Activated naive CD4-positive, alpha-beta T cell treated with anti-CD3 and anti-CD28 coated beads, Interleukin-2, amount 50 U/mL, for 16 hours (primary cell): ENCODE measurements at regions not wholly inside any gene's neighbourhood (a gene's known extent, or its start where the extent isn't known, plus 50 kb on each side); places are given as distances from the start of the nearest gene placed in this dataset.

Source experiments
- DNase-seq: peaks from one replicate; pipeline ENCODE4 v3.0.0-alpha.2; 2020

DNA sequence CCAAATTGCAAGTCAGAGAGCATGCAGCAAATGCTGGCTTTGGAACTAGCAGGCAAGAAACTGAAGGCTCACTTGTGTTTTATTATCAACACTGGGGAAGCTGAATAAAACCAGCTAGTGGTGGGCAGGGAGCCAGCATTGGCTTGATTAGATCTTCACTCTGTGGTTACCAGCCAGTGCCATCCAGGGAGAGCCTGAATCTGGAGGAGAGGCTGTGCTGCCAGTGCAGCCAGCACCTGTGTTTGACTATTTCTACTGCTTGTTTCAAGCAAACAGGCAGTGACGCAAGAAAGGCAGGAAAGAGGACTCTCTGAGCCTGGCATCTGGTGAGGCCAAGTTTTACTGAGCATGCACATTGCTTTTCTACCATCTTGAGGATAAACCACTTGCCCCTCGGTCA, 247.0 kb downstream of the PHLDA1 start:
- no peak for DNase-seq

DNA sequence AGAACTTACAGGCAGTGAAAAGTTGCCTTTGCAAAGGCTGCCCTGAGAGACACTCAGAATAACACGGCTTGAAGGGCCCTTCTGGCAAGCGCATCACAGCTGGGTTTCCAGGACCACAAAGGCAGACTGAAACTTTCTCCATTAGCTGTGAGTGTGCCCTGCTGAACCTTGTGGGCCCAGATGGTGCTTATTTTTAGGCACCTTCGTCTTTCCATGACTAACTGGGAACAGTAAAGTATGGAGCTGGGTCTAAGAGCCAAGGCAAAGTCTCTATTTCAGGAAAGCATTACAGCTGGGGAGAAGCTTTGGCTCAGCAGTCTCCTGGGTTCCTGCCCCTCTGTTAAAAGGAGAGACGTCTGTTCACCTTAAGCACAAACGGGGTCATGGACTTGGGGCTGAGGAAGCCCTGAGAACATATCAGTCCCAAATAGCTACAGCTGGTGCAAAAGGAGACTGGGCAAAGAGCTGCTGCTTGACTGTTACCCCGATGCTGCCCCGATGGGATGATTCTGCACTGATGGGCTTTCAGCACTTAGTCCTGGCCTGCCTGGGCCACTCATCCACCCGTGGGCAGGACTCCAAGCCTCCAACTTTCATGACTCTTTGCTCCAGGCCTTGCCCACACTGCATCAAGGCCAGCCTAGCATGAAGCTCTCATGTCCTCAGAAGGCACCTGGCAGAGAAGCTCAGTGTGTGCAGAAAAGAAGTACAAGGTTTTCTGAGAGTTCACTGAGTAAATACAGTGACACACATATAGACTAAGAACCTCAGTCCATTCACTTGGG, 248.3 kb downstream of the PHLDA1 start:
- no peak for DNase-seq

DNA sequence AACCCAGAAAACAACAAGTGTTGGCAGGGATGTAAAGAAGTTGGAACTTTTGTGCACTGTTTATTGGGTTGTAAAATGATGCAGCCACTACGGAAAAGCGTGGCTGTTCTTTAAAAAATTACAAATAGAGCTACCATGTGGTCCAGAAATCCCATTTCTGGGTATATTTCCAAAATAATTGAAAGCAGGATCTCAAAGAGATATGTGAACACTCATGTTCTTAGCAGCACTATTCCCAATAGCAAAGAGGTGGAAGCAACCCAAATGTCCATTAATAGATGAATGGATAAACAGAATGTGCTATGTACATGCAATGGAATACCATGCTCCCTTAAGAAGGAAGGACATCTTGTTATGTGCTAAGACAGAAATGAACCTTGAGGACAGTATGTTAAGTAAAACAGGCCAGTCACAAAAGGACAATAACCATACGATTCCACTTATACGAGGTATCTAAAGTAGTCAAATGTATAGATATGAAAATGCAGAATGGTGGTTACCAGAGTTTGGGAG, 249.5 kb downstream of the PHLDA1 start:
- no peak for DNase-seq

DNA sequence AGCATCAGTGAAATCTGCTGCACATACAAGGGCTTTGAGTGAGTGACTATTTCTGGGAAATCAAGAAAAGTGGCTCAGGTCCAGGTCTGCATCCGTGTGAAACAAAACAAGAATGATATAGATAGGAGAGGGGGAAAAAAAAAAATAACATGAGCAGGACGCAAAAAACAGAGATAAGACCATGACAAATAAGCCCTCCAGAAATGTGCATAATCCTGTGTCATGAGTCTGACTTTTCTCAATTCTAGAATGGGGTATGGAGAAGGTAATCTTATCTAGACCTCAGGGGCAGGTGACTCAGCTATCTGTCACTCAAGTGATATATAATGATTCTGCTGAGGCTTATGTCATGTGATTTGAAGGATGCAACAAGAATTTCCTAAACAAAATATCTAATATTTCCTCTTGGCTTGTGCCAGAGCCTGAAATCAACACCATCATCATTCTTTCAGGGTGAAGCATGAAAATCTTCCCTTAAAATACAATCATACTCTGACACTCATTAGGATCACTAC, 250.0 kb downstream of the PHLDA1 start:
- DNase-seq: no peak

DNA sequence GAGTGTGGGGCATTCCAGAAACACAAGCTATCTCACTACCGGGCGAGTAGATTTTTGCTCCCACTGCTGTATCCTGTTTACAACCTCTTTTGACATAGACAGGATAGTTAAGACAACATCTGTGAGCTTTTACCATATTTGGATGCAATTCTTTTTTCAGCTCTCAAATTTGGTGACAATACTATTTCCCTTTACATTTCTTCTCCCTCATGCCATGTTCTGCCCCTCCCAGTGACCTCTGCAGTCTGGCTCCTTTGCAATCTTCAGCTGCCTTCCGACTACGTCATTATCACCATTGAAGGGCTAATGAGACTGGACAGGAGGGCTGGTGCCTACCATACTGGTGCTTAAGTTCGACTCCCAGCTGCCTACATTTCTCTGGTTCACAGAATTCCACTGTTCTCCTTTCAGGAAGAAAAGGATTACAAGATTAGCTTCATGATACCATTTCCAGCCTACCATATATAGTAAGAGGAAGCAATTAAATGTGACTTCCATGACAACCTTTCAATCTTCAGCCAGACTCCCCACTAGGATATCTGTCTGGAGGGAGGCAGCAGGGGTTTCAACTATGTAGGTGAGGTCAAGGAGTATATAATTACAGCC, 251.6 kb downstream of the PHLDA1 start:
- no peak for DNase-seq

DNA sequence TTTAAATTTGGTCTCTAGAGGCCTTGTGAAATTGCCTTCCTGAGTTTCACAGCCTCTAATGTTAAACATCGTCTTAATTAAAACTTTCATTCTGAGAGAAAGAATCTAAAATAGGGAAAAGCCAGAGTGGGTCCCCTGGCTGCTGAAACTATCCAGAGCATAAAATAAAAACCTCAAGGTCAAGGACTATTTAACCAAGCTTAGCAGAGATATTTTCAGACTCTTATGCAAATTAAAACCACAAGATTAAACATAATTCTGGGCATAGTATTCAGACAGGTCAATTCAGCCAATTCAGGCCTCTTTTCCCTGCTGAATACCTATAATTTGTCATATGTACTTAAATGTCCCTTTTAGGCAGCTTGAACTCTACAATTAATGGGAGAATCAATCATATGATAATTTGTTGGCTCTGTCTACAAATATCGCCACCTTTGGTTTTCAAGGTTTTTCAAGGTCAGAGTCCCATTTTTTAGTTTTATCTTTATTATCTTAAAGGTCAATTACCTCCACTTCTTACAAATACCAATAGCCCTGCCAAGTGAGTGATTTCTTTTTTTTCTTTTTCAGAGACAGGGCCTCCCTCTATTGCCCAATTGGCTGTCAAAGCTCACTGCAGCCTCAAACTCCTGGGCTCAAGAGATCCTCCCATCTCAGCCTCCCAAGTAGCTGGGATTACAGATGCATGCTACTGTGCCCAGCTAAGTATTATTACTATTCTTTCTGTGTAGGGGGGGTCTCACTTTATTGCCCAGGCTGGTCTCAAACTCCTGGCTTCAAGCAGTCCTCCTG, 257.1 kb downstream of the PHLDA1 start:
- no peak for DNase-seq

DNA sequence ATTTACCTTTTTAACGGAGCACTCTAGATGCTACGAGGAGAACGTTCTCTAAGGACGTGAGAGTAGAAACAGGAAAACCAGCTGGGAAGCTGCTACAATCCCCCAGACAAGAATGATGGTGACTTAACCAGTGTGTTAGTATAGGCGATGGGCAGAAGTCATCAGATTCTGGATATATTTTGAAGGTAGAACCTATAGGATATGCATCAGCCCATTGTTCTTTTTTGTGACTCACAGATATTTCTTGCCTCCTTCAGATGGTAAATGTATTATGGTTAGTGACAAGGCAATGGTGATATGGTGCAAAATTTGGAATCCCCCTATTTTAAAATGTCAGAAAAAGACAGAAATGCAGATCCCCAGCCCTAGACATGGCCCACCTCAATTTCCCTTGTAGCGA, 258.2 kb downstream of the PHLDA1 start:
- DNase-seq: no peak

DNA sequence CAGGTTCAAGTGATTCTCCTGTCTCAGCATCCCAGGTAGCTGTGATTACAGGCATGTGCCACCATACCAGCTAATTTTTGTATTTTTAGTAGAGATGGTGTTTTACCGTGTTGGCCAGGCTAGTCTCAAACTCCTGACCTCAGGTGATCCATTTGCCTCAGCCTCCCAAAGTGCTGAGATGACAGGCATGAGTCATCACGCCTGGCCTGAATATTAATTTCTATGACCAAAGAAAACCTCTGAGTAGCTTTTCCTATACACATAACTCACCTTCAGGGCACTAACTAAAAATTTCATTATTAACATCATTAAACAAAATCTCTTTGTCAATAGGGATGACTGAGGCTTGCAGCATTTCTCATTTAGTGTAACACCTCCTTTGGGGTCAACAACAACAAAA, 259.6 kb upstream of the KRR1 start:
- no peak for DNase-seq

DNA sequence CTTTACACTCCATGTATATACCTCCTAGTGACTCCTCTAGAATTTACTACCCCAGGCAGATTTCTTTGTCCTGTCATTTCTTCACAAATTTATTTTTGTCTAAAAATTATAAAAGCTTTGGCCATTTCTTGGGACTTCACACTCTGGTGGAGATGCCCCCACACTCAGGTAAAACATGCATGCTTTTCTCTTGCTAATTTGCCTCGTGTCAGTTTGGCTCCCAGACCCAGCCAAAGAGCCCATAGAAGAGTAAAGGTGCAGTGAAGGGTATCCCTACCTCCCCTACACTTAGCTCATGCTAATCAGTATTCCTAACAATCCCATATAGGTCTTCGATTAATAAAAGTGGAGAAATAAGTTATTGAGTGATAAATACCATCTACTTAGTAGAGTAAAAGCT, 256.5 kb upstream of the KRR1 start:
- DNase-seq: no peak

DNA sequence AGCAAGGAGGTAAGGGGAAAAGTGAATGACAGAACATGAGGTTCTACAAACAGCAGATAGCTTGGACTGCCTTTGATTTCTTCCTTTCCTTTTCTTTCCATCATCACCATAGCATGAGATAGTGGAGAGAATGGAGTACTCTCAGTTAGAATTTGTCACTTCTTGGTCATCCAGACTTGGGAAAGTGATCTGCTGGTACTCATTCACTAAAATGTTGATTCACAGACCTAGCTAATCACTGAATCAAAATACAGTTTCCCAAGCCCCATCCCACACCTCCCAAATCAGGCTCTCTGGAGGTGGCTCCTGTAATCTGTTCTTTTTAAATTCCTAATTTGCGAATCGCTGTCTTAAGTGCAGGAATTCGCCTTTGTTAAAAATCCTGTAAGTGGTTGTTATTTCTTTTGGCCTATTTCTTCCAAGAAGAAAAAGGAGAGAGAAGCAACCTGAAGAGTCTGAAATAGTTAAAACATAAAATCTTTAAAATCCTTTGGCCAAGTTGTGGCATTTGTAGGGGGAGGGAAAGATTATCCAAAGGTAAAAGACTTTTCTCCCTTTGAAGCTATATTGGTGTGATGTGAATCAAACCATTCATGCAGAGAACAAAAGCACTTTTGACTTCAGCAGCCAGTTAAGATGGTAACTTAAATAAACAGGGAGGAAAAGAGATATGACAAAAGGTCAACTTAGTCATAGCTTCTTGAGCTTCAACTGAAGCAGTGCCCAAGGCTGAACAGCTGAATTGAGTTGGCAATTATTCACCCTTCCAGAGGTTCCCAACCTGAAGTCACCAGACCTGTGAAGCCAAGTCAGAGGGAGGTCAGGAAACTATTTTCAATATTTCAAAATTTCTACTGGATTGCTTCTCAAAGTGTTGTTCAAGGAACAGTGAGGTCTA, 255.1 kb upstream of the KRR1 start:
- DNase-seq: no peak

DNA sequence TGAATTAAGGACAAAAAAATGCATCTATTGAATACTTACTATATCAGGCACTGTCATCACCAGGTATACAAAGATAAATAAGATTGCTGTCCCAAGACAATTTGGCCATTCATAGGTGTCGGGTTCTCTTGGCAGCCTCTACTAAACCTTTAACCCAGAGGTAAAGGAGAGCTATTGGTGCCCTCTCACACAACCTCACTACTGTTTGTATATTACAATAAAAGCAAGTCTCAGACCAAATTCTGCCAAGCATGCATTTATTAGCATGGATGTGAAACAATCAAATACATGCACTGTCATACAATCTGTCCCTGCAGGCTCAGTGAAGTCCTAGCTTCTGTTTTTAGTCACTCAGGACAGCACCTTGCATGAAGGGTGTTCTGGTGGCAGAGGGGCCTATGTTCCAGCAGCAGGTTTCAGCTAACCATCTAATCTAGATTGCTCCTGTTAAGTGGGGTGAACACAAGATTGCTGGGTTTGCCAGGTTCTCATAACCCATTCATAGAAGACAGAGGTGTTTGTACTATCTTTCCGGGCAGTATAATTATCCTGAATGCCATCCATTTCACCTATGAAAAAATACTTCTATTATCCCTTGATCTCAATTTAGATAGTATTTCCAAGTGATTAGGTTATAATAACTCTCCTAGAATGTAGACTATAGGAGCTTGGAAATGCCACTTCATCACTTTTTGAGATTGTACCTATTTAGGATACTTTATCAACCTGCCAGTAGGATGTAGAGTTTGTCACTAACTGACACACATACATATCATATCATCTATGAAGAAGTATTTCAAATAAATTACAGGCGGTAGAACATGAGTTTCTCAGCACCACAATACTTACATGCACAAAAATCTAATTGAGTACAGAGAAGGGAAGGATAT, 254.0 kb upstream of the KRR1 start:
- DNase-seq: no peak

DNA sequence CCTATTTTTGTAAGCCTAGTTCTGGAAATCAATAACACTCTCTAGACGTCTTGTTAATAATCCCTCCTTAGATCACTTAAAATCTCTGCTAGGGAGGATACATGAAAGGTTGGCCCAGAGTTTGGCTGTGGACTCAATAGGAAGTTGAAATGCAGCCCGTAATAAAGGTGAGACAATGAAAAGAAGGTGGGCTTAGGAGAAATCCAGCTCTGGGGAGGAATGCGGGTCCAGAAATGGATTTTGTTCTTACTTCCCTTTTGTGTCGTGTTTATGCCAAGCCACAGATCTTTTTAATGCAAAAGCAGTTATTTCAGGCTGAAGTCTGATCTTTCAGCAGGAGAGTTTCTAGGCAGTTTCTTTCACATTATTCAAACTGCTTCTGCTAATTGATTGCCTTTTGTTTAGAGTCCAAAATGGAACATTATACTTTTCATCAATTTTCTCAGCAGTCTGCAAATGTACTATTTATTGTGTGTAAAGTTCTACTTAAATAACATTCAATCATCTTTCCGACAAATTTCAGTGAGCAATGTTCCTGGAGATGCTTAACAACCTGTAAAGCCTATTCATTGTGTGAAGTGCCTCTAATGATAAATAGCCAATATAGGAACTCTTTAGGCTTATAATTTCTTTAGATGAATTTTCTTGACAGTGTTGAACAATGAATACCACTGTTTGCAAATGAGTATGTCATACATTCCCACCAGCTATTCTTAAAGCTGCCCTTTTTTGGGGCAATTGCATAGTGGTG, 252.9 kb upstream of the KRR1 start:
- DNase-seq: no peak

DNA sequence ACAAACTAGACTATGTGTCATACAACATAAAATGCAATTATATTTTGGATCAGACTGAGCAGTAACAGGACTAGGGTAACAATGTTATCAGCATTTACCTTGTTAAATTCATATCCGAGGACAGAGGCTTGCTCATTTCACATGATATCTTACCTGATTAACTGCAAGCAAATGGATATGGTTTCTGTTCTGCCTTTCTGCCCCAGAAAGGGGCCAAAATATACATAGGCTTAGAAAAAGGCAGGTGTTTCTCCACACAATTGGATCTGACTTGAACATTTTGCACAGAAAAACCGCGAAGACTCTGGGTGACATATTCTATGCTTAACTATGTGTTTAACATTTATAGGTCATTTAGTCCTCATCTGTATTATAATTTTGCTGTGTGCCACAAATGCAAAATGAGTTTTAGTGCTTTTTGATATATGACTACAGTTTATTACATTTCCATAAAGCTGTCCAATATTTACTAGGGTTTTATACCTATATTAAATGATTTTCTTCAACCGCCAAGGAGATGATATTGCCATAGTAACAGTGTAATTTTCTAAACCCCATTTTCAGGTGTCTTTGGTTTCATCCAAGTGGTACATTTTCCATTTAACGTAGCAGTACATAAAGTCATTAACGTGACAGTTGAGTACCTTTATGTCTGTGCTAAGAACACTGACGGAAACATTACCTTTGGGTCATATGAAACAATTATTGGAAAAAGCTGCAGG, 249.3 kb upstream of the KRR1 start:
- no peak for DNase-seq

DNA sequence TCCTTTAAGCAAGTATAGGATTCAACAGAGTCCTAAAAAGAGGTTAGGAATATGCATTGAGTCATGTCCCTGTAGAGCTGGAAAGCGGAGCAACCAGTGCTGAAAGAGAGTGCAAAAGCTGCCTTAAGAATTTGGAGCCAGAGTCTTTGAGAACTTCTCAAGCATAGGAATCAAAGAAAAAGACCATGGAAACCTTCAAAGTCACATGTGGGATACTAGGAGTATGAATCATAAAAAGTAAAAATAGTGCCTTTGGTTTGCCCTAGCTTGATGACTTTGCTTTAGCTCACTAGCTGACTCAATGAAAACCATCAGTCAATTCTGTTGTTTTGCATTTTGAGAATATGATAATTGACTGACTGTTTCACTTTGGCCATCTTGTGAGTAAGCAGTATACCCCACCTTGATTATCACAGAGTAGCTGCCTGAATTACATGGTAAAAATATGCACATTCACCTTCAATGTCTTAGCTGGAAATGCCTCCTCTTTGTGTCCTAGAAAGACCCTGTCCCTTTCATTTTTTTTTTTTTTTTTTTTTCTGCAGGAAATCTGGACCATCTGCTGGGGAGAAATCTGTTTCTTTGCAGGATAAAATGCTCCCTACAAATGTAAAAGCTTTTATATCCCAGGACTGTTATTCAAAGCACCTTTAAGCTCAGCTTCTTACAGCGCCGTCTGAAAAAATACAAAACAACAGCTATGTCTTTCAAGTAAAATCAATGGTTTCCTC, 248.6 kb upstream of the KRR1 start:
- DNase-seq: no peak

DNA sequence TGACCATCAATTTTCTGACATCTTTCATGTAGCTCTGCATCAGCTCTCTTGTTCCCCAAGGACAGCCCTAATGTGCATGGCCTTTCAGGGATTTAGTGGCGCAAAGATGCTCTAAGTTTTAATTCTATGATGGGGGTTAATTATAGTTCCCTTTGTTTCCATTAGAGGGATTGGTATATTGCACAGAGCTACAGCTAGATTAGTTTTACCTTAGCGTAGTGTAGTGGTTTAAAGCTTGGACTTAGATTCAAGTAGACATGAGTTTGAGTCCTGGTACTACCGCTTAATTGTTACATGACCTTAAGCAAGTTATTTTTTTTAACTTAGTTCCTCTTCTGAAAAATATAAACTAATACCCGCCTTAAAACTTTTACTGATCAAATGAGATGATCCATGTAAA, 247.8 kb upstream of the KRR1 start:
- no peak for DNase-seq

DNA sequence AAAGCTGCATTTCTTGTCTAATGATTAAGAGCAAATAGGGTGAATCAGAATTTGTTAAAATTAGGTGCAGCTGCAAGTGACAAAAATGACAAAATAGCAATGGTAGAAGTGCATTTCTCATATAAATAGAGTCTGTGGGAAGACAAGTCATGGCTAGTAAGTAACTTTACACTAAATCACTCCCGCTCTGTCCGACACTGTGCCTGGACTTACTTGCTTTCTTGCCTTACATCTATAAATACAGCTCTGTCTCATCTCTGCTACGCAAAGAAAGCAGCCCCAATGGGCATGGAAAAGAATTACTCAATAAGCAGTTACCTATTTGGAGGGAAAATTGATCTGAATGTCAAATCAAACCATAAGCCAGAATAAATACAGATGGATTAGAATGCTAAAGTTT, 245.4 kb upstream of the KRR1 start:
- DNase-seq: no peak

DNA sequence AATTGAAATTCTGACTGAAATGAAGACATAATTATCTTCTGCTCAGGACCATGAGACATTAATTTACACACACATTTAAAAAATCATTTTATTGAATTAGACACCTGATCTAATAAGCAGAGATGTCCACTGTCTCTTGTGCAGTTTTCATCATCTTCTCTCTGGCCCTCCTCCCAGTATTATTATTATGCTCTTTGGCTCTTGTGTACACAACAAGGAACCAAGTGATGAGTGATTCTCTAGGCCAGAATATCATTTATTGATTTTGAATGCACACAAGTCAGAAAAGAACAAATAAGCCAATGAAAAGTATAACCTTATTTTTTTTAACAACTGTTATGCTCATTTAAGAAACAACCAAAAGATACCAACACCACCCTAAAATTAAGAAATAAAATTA, 244.7 kb upstream of the KRR1 start:
- no peak for DNase-seq

DNA sequence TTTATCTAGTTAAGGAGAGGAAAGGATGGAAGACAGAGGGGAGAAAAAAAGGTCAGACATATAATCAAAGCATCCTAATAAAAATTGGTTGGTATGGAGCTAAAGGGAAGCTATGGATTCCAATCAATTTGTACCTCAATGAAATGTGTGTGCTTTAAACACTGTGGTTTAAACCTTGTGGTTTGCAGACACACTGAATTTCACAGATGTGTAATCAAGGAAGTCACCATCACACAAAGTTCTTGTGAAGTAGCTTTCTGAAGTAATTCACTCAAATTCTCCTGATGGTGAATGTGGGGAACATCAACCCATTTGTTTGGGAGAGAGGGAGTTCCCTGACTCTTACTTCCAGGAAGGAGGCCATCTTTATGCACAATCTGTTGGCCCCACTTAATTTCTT, 243.3 kb upstream of the KRR1 start:
- no peak for DNase-seq

DNA sequence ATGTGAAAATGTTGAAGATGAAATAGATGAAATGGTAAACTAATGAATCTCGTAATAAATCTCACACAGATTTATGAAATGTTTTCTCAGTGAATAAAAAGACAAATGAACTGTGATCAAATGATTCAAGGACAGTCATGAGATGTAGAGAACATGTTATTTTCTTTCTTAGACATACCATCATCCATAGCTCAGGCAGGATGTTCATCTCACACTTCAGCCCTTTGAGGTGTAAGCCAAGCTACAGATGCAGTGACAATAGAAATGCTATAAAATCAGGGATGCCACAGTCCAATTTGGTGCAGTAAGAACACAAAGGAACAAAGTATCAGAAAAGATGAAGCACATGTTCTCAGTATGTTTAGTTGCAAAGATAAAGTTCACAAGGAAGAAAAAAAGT, 242.7 kb upstream of the KRR1 start:
- DNase-seq: no peak
